ENCODE measurements at regions not wholly inside any gene's neighbourhood (a gene's known extent, or its start where the extent isn't known, plus 50 kb on each side); places are given as distances from the start of the nearest gene placed in this dataset.

DNA sequence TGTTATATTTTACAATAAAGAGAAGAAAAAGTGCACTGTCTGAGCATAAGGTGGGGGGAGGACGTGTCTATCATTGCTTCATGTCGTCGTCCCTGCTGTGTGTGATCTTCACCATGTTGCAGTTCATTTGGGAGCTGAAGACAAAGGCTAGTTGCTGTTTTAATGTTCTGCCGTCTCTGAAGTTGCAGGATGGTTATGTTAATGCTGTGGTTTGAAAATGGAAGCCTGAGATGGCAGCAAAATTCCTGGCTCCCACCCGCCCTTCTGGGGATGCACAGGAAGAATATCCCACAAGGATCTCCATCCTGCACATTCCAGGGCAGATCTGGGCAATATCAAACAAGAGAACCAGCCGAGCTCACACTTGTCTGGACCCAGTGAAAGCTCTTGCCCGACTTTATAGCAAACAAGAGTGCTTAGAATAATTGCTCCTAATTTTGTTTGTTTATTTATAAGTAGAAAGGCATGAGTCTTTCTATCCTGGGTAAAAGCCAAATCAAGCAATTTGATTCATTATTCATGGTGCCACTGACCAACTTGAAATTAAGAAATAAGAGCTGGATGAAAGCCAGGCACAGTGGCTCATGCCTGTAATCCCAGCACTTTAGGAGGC is 110.3 kb upstream of the ABCC4 start:
- TF ChIP-seq, protein P1, sequence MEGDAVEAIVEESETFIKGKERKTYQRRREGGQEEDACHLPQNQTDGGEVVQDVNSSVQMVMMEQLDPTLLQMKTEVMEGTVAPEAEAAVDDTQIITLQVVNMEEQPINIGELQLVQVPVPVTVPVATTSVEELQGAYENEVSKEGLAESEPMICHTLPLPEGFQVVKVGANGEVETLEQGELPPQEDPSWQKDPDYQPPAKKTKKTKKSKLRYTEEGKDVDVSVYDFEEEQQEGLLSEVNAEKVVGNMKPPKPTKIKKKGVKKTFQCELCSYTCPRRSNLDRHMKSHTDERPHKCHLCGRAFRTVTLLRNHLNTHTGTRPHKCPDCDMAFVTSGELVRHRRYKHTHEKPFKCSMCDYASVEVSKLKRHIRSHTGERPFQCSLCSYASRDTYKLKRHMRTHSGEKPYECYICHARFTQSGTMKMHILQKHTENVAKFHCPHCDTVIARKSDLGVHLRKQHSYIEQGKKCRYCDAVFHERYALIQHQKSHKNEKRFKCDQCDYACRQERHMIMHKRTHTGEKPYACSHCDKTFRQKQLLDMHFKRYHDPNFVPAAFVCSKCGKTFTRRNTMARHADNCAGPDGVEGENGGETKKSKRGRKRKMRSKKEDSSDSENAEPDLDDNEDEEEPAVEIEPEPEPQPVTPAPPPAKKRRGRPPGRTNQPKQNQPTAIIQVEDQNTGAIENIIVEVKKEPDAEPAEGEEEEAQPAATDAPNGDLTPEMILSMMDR (IDR thresholded peaks at IDR 0.05) = no peak
- TF ChIP-seq POLR2A (IDR thresholded peaks at IDR 0.05) = no peak

Data from right lobe of liver (tissue), 4 donors.